Skin epidermis (tissue), 12 donors: ENCODE measurements at regions not wholly inside any gene's neighbourhood (a gene's known extent, or its start where the extent isn't known, plus 50 kb on each side); places are given as distances from the start of the nearest gene placed in this dataset.
A peak's percentile ranks its signal among the peaks of the same experiment; 100 is the strongest.

ENCODE experiments used
- H3K27ac ChIP-seq, 21 experiments: fragments of 200-600 bp; sonication (generic) in 11 of 21; one replicate each; pipeline ENCODE4 v1.5.0; 2020; ENCODE audit warnings: mild to moderate bottlenecking in 3 of 21, inconsistent platforms in 2 of 21, moderate library complexity in 2 of 21
- H3K4me3 ChIP-seq, 7 experiments: fragments of 200-600 bp; sonication (generic) in 2 of 7; one replicate each; pipeline ENCODE4 v1.5.0; 2020; ENCODE audit warnings: inconsistent platforms in 2 of 7, mild to moderate bottlenecking in 2 of 7, moderate library complexity in 1 of 7

DNA sequence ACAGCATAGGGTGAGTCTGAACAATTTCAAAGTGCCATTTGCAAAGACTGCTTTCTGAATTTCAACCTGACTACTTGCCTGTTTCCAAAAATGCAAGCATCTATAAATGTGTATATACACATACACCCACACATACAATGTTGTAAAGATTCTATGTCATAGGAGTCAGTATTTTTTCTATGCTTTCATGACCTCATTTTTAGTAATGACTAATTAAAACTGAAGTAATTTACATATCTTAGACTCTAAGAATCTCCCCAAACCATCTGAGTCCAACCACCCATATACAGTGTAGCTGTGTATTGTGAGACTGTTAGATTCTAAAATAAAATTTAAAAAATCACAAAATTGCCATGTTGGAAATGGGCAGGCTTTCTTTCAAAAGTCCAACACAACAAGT lies 162.0 kb upstream of the STK17B start:
- H3K27ac ChIP-seq: no peak overlapping the region
- no peak overlapping the region for H3K4me3 ChIP-seq

DNA sequence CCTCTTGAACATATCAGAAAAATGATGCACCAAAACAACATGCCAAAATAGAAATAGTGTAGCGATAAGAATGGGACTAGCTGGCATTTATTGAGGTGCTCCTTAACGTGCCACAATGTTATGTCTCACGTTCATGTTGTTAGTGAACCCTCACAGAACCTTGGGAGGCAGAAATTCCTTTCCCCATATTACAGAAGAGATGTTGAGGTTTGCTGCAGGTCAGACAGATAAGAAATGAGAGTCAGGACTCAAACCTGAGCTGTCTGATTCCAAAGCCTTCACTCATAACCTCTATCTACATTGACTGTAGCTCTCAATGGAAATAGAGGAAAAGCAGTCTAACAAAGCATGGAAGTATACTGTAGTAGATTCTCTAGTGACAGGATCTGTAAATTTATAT lies 163.3 kb upstream of the STK17B start:
- Histone ChIP-seq H3K4me3 (no peak overlapping the region), H3K27ac (peak overlapping the region in 1 of 21 experiments; percentile 33)

DNA sequence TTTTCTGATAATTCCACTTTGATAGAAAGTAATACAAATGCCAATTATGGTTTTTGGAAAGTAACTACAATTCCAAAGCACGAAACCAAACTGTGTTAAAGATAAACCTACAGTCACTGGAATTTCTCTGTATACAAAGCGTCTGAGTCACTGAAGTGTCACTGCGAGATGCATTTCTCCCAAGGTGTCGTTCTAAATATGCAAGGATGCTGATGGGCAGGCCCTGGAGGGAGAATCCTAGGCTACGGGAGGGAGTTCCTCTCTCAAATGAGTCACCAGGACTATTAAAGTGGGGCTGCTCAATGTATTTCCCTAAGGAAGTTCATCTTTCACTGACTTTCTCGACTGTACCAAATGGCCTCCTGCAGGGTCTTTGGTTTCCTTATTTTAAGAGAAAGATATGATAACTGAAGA lies 163.8 kb upstream of the STK17B start:
- H3K27ac ChIP-seq: peak overlapping the region in 1 of 21 experiments; percentile 33

DNA sequence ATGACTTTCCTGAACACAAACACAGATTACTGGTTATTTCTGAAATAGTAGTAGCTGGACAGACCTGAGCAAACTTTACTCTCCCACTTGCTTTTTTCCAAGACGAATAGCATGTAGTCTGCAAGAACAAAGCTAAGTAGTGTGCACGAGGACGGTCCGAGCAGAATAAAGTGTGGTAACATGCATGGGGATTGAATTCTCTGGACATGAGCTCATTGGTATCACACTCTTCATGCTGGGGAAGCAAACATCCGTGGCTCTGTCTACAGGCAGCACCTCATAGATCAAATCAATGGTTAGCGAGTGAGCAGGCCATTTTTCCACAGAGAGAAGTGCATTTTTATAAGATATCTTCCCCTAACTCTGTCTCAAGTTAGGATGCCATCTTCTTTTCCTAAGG lies 164.8 kb upstream of the STK17B start:
- Histone ChIP-seq H3K4me3 (no peak overlapping the region), H3K27ac (no peak overlapping the region)

More for the DNA sequence above, 163.8 kb upstream of the STK17B start:
- H3K4me3 ChIP-seq: no peak overlapping the region

DNA sequence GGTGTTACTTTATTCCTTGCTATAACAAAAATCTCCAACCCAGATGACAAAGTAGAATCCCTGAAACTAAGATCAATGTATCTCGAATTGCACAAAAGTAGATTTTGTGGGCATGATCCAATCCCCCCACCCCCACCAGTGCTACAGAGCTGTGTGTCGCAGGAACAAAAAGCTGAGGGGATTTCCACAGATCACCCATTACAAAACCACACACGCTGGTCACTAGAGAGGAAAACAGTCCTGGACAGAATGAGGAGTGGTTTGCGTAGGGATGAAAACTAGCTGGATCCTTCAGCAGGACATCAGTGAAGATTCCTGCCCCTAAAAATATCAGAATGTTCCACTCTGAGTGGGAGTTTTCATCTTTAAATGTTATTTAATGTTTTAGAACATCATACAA lies 165.3 kb upstream of the STK17B start:
- no peak overlapping the region for H3K4me3 ChIP-seq
- no peak overlapping the region for H3K27ac ChIP-seq

DNA sequence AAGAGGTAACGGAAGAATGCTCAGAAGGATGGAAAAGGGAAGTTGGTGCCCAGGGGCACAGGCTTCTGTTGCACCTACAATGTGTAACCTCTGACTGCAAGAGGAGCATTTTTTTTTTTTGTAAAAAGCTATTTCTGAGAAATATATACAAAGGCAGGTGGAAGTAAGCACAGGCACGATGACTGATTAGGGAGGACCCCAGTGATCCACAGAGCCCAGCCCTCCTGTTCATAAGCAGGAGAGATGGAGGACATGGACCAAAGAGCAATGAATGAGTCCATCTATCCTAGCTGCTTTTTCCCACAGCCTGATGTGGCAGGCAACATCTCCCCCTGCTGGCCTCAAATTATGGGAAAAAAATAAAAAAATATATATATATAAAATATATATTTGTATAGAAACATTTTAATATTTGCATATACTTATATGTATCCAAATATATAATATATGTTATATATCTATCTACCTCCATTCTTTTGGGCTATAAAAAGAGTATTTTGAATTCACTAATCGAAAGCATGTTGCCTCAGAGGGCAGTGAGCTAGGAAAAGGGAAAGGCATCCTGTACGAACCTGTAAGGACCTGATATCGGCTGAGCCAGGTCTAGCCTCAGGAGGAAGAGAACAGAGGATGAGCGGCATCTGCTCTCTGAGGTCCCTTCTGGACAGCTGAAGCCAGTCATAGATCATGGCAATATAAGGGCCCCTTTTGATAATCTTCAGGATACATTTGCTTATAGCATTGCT lies 166.0 kb upstream of the STK17B start:
- no peak overlapping the region for H3K27ac ChIP-seq
- no peak overlapping the region for H3K4me3 ChIP-seq

DNA sequence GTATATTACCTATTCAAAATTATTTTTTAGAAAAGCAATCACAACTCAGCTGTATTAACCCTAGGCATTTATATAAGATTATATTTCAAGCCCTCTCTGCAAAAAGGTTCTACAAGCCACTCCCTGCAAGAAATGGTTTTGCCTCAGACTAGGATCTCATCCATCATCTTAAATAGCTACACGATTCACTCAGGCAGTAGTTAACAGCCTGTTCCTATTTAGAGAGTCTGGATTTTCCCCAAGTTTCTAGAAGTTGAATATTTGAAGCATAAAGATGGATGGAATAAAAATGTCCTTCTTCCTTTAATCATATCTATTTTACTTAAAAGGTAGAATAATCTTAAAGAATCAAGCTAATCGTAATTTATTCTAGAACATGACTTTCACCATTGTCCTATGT lies 167.1 kb upstream of the STK17B start:
- Histone ChIP-seq H3K4me3 (no peak overlapping the region), H3K27ac (no peak overlapping the region)

DNA sequence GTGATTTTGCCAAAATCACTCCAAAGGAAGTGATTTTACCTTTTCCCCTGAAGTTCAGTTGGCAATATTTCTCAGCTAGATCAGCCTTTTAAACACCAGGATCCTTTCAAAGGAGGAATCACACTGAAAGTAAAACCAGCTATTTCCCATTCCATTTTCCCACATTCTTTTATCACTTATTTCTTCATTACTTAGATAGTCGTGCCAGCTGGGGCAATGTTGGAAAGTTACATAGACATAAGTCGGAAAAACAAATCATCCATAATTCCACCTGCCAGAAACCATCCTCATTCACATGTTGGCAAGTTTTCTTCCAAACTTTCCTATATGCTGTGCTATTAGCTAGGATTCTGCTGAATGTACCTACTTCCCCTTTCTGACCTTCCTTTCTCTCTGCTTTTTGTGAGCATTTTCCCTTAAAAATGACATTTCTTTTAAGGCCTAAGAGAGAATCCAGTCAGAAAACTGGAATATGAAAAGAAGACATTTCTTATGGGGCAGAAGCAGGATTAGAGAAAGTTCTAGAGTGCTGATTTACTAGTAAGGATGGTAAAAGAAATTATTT lies 170.0 kb upstream of the STK17B start:
- Histone ChIP-seq H3K27ac (no peak overlapping the region), H3K4me3 (no peak overlapping the region)

DNA sequence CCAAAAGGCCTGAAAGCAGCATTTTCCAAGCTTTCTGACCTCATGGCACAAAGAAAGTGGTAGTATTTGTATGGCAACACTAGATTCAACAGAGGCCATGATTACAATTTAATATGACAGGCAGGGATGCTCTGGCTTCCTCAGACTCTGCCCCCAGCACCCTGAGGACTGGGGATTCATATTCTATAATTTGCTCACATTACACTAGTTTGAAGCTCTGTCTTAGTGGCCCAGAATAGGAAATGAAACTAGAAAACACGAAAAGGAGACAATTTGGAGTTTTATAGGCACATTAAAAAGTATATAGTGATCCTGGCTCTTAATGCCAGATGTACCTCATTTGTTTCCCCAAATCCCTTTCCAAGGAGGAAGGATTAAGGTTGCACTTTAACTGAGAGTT lies 173.0 kb upstream of the STK17B start:
- no peak overlapping the region for H3K27ac ChIP-seq
- H3K4me3 ChIP-seq: no peak overlapping the region

DNA sequence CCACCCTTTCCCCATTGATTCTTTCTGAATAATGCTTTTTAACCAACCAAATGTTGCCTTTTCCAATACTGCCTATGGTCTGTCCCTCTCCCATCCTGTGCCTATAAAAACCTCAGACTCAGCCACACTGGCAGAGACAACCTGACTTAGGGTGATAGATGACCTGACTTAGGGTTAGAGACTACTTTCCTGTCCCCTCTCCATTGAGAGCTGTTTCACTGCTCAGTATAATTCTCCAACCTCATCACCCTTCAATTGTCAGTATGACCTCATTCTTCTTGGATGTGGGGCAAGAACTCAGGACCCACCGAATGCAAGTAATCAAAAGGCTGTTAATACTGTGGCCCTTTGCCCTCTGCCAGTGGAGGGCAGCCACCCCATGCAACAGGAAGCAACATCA lies 182.3 kb upstream of the STK17B start:
- H3K4me3 ChIP-seq: no peak overlapping the region

DNA sequence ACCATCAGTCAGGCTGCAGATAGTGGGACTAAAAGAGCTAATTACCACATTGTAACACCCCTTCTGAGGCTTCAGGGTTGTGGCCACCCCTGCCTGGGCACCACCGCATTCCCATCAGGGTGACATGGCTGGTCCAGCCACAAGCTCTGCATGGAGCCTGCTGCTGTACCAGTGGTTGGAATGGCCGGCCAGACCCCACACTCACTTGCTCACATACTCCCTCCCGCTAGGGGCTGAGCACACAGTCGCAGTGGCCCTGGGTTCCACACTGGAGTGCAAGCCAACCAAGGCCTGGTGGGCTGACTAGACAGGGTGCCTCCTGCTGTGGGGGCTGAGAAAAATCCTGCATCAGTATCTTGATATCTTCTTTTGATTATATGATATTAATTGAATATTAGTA lies 182.8 kb upstream of the STK17B start:
- no peak overlapping the region for H3K4me3 ChIP-seq
- no peak overlapping the region for H3K27ac ChIP-seq

More for the DNA sequence above, 182.3 kb upstream of the STK17B start:
- H3K27ac ChIP-seq: no peak overlapping the region

DNA sequence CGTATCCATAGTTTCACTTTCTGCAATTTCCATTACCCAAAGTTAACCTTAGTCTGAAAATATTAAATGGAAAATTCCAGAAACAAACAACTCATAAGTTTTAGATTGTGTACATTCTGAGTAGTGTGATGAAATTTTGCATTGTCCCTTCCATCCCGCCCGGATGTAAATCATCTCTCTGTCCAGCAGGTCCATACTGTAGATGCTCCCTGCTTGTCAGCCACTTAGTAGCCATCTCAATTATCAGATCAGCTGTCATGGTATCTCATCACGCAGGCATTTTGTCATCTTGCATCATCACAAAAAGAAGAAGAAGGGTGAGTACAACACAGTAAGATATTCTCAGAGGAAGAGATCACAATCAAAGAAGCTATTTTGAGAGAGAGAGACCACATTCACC lies 185.0 kb upstream of the STK17B start:
- no peak overlapping the region for H3K4me3 ChIP-seq
- H3K27ac ChIP-seq: no peak overlapping the region

DNA sequence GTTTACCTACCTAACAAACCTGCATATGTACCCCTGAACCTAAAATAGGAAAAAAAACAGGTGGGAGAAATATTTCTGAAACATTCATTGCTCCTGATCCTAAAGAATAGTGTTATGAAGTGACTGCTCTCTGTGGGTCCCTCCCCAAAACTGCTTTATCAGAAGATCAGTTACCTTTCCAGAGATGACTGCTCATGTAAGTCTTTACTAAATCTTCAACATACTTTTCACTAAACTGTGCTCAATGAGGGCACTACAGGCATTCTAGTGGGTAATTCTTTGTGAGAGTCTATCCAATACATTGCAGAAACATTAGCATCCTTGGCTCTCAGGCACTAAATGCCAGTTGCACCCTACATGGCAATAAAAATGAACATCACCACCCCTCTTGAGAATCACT lies 189.3 kb upstream of the STK17B start:
- H3K27ac ChIP-seq: no peak overlapping the region
- peak overlapping the region in 2 of 7 experiments; percentile 5 to 7 for H3K4me3 ChIP-seq

DNA sequence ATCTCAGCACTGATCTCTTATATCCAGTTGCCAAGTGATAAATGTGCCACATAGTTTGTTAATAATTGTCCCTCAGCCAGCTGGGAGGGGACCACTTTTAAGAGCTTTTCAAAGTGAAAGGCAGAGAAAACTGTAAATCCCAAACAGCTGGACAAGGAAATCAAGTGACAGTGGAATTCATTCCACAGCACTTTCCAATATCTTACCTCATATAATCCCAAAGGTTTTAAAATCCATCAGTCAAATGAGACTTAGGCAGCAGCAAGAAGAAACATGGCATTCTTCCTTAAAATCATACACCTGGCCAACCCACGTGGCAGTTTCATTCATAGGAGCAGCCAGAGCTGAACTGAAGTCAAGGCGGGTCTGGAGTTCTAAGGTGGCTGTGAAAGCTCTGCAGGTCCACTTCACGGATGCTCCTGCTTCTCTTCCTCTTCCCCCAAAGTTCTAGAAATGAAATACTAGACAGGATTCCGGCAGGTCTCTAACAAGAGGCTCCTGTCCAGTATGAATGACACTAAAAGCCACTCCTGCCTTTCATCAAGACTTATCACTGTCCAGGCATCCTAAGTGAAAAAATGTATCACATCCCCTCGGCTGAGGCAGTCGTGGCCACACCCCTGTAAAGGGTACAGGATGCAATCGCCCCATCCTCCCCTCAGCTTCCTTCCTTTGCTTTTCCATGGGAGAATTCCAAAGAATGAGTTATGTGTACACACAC lies 190.4 kb upstream of the STK17B start:
- H3K4me3 ChIP-seq: peak overlapping the region in 1 of 7 experiments; percentile 5
- peak overlapping the region in 1 of 21 experiments; percentile 36 for H3K27ac ChIP-seq

DNA sequence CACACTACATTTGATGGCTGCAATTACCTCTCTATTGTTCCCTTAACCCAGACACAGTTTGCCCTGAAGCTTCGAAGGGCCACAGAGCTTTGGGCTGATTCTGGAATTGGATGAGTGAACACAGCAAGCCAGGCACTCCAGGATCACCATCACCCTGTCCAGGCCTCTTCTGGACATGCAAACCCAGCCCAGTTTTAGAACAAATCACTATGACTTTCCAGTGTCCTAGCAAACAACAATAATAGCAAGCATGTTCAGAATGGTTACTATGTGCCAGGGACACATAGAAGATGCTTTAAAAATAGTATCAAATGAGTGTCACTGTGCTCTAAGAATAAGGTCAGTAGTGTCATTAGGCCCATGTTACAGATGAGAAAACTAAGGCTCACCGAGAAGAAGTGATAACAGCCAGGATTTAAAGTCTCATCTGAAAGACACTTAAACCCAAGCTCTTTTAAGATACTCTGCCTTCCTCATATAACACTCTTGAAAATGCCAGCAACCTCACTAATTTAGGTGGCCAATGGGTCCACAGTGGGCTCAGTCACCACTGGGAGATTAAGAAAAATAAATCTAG lies 191.7 kb upstream of the STK17B start:
- Histone ChIP-seq H3K27ac (no peak overlapping the region), H3K4me3 (no peak overlapping the region)

DNA sequence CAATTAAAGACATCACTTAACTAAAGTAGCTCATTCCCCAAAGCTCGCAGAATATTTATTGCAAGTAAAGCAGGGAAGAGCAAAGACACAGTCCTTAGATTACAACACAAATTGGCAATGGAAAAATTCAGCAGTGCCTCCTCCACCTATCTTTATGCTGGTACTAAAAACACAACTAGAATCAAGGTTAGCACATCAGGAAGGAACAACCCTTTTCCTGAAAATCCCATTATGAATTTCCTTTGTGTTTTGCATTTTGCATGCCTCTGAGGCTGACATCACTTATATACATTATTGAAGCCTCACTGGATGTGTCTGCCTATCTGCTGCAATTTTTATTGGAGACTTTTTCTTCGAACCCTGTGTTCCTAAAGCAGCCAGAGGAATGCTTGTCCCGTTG lies 193.8 kb upstream of the STK17B start:
- H3K4me3 ChIP-seq: no peak overlapping the region

DNA sequence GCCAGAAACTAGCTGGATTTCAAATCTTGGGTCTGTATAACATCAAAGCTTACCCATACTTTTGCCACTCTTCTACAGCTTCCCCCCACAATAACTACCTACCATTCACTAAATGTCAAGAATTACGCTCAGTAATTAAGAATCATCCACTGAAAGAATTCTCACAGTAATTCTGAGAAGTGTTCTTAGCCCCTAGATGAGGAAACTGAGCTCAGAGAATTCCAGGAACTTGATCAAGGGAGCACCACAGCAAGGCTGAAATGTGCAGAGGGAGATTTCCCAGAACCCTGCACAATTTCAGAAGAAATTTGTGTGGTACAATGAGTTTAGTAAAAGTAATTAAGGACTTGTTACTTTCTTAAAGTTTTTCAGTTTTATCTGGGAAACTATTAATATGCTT lies 194.5 kb upstream of the STK17B start:
- H3K4me3 ChIP-seq: no peak overlapping the region
- no peak overlapping the region for H3K27ac ChIP-seq

More for the DNA sequence above, 193.8 kb upstream of the STK17B start:
- H3K27ac ChIP-seq: no peak overlapping the region

DNA sequence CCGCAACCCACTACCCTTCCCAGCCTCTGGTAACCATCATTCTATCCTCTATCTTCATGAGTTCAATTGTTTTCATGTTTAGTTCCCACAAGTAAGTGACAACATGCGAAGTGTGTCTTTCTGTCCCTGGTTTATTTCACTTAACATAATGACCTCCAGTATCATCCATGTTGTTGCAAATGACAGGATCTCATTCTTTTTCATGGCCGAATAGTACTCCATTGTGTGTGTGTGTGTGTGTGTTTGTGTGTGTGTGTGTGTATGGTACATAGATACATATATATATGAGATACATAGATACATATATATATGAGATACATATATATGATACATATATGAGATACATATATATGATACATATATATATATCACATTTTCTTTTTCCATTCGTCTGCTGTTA lies 196.3 kb upstream of the STK17B start:
- Histone ChIP-seq H3K4me3 (no peak overlapping the region), H3K27ac (no peak overlapping the region)

DNA sequence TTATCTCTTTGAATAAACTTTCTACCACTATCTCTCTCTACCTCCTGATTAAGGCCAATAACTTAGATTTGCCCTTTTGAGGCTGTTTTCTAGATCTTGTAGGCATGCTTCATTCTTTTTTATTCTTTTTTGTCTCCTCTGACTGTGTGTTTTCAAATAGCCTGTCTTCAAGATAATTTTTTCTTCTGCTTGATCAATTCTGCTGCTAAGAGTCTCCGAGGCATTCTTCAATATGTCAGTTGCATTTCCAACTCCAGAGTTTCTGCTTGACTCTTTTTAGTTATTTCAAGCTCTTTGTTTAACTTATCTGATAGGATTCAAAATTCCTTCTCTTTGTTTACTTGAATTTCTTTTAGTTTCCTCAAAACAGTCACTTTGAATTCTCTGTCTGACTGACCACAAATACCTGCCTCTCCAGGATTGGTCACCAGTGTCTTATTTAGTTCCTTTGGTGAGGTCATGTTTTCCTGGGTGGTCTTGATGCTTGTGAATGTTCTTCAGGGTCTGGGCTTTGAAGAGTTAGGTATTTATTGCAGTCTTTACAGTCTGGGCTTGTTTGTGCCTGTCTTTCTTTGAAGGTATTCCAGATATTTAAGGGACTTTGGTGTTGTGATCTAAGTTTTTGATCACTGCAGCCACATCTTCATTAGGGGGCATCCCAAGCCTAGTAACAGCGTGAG lies 197.3 kb upstream of the STK17B start:
- H3K27ac ChIP-seq: no peak overlapping the region

DNA sequence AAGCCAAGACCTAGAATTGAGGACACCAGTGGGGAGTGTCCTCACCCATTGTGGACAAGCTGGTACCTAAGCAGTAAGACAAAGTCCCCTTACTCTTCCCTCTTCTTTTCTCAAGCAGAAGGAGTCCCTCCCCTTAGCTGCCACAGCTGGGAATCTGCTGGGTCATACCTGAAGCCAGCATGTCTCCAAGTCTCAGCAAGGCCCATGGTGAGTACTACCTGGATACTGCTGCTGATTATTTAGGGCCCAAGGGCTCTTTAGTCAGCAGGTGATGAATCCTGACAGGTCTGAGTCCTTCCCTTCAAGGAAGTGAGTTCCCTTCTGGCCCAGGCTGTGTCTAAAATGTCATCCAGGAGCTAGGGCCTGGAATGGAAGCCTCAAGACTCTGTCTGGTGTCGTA lies 198.6 kb upstream of the STK17B start:
- H3K4me3 ChIP-seq: no peak overlapping the region
- peak overlapping the region in 2 of 21 experiments; percentile 8 to 11 for H3K27ac ChIP-seq

More for the DNA sequence above, 197.3 kb upstream of the STK17B start:
- H3K4me3 ChIP-seq: no peak overlapping the region
